A673 (cell line): ENCODE measurements at regions not wholly inside any gene's neighbourhood (a gene's known extent, or its start where the extent isn't known, plus 50 kb on each side); places are given as distances from the start of the nearest gene placed in this dataset.

Source experiments
- CTCF ChIP-seq: fragments of 300-800, 200-600 bp; sonication (generic); conservative IDR thresholded peaks from 2 replicates; pipeline ENCODE4 v1.5.1; 2017; ENCODE audit warnings: low read depth, mild to moderate bottlenecking, antibody characterized with exemption, low read length, moderate library complexity, mixed read lengths
- EZH2 ChIP-seq: fragments of 200-600 bp; sonication (generic); IDR thresholded peaks from 2 replicates; pipeline ENCODE4 v1.6.1; 2017; ENCODE audit warnings: borderline replicate concordance, low read depth, mild to moderate bottlenecking, mixed read lengths, antibody characterized with exemption, low read length; ENCODE audit not compliant: poor library complexity, severe bottlenecking

GRCh38 chr3:30098243-30098642, 508.2 kb upstream of the TGFBR2 start:
- TF ChIP-seq CTCF (no peak), EZH2 (no peak)
